GM12891 (cell line): ENCODE measurements at regions not wholly inside any gene's neighbourhood (a gene's known extent, or its start where the extent isn't known, plus 50 kb on each side); places are given as distances from the start of the nearest gene placed in this dataset.

Experiments
- PAX5 ChIP-seq: IDR thresholded peaks from 2 replicates; pipeline ENCODE4 v1.6.1; 2011; ENCODE audit warnings: low read length, moderate library complexity, mild to moderate bottlenecking; ENCODE audit not compliant: insufficient read depth, severe bottlenecking
- POLR2A ChIP-seq: IDR thresholded peaks from 2 replicates; pipeline ENCODE4 v1.6.1; 2011; ENCODE audit warnings: low read depth, low read length, control low read depth
- POLR2AphosphoS5 ChIP-seq: IDR thresholded peaks from 2 replicates; pipeline ENCODE4 v1.6.1; 2011; ENCODE audit warnings: low read depth, low read length, control low read depth

DNA sequence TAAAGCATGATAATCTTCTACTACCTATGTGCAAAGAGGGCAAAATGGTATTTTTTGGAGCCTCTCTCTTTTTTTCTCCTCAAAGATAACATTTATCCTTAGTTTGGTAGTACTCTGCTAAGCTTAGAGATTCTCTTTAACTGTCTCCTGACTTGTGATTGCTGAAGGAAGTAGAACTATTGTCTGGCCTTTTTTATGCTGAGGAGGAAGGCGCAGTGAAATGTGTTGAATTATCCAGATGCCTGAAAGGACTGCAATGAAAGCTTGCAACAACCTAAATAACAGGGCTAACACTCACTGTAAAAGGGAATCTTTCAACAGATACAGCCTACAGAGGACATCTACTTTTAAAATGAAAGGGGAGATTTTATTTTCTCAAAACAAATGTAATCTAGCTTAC lies 59.5 kb upstream of the CCDC160 start:
- TF ChIP-seq POLR2A (no peak), POLR2AphosphoS5 (no peak), PAX5 (no peak)
